Calu3 (cell line): ENCODE measurements at regions not wholly inside any gene's neighbourhood (a gene's known extent, or its start where the extent isn't known, plus 50 kb on each side); places are given as distances from the start of the nearest gene placed in this dataset.

Experiments used
- BruUV-seq: library from RNA; stranded (reverse); fragments of 400-500 nt; replicated peaks from 2 replicates; lab custom pipeline; 2021; lab: Mats Ljungman, UMichigan
- CTCF ChIA-PET: fragments of 300-600 bp; sonication (Branson Sonifier 250); formaldehyde crosslinking; loops from one replicate; lab custom pipeline; 2022; ENCODE audit warnings: antibody characterized with exemption; lab: Charles Lee
- DNase-seq: peaks from one replicate; pipeline ENCODE4 v3.0.0; 2022
- H3K27ac Mint-ChIP-seq: one replicate; pipeline ENCODE4 v1.8.0; 2022; ENCODE audit warnings: mixed read lengths; ENCODE audit not compliant: unreplicated experiment
- H3K27me3 Mint-ChIP-seq: one replicate; pipeline ENCODE4 v1.8.0; 2022; ENCODE audit warnings: mixed read lengths; ENCODE audit not compliant: unreplicated experiment
- H3K36me3 Mint-ChIP-seq: one replicate; pipeline ENCODE4 v1.8.0; 2022; ENCODE audit warnings: mild to moderate bottlenecking, moderate library complexity, mixed read lengths; ENCODE audit not compliant: insufficient read depth, unreplicated experiment
- H3K4me1 Mint-ChIP-seq: one replicate; pipeline ENCODE4 v1.8.0; 2022; ENCODE audit warnings: mild to moderate bottlenecking, low read depth, mixed read lengths; ENCODE audit not compliant: unreplicated experiment
- H3K4me3 Mint-ChIP-seq: one replicate; pipeline ENCODE4 v1.8.0; 2022; ENCODE audit warnings: mild to moderate bottlenecking, low read depth, moderate library complexity, mixed read lengths; ENCODE audit not compliant: unreplicated experiment
- H3K9me3 Mint-ChIP-seq: one replicate; pipeline ENCODE4 v1.8.0; 2022; ENCODE audit warnings: low read depth, mixed read lengths; ENCODE audit not compliant: unreplicated experiment
- intact Hi-C: fragments of 100-400 bp; cut with micrococcal nuclease; formaldehyde crosslinking; loops from one replicate; pipeline ENCODE4 v1.10.0; 2022; ENCODE audit not compliant: unreplicated experiment
- TF ChIP-seq, protein P1 (sequence below): fragments of 200-600 bp; IDR thresholded peaks from one replicate; pipeline ENCODE4 v1.8.0; 2022; ENCODE audit warnings: antibody characterized with exemption; ENCODE audit not compliant: unreplicated experiment

DNA sequence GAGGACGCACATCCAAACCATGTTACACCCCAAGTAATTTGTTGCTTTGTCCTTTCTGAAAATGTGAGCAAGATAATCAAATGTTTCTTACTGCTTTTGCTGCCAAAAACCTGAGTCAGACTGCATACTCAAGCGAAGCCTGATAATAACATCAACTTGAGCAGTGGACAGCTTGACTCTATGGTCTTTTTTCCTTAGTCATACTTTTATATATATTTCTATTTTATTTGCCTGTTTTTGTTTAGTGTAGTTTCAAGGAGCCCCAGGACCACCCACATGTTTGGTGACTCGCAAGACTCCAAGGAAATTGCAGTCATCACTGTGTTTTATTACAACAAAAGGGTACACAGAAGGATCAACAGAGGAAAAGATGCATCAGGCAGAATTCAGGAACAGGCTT is 688.4 kb upstream of the PIK3C3 start:
- Mint-ChIP-seq H3K4me1 (no peaks in the 10 kb centered on the region), H3K36me3 (no peaks in the 10 kb centered on the region), H3K4me3 (no peak overlapping the region), H3K27me3 (no peaks in the 10 kb centered on the region), H3K9me3 (peaks cover 12% of the 10 kb centered on the region), H3K27ac (no peak overlapping the region)
- no peak for DNase-seq
- TF ChIP-seq, protein P1, sequence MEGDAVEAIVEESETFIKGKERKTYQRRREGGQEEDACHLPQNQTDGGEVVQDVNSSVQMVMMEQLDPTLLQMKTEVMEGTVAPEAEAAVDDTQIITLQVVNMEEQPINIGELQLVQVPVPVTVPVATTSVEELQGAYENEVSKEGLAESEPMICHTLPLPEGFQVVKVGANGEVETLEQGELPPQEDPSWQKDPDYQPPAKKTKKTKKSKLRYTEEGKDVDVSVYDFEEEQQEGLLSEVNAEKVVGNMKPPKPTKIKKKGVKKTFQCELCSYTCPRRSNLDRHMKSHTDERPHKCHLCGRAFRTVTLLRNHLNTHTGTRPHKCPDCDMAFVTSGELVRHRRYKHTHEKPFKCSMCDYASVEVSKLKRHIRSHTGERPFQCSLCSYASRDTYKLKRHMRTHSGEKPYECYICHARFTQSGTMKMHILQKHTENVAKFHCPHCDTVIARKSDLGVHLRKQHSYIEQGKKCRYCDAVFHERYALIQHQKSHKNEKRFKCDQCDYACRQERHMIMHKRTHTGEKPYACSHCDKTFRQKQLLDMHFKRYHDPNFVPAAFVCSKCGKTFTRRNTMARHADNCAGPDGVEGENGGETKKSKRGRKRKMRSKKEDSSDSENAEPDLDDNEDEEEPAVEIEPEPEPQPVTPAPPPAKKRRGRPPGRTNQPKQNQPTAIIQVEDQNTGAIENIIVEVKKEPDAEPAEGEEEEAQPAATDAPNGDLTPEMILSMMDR = no peak
- BruUV-seq = no TSS peak
- CTCF ChIA-PET = no interaction called here
- intact Hi-C loops = no loop called here

DNA sequence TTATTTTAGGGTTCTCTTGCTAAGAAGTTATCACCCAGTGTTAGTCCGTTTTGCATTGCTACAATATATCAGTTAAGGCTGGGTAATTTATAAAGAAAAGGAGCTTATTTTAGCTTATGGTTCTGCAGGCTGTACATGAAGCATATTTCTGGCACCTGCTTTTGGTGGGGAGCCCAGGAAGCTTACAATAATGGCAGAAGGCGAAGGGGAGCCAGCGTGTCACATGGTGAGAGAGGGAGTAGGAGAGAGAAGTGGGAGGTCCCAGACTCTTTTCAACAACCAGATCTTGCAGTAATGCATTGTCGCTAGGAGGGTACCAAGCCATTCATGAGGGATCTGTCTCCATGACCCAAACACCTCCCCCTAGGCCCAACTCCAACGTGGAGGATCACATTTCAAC is 688.8 kb upstream of the PIK3C3 start:
- no peaks in the 10 kb centered on the region for H3K4me1 Mint-ChIP-seq
- H3K4me3 Mint-ChIP-seq = no peak overlapping the region
- no TSS peak for BruUV-seq
- no peak for DNase-seq
- H3K36me3 Mint-ChIP-seq = no peaks in the 10 kb centered on the region
- TF ChIP-seq, protein P1 = no peak
- H3K27ac Mint-ChIP-seq = no peak overlapping the region
- CTCF ChIA-PET = no interaction called here
- no peaks in the 10 kb centered on the region for H3K27me3 Mint-ChIP-seq
- peaks cover 12% of the 10 kb centered on the region for H3K9me3 Mint-ChIP-seq
- intact Hi-C loops = no loop called here

DNA sequence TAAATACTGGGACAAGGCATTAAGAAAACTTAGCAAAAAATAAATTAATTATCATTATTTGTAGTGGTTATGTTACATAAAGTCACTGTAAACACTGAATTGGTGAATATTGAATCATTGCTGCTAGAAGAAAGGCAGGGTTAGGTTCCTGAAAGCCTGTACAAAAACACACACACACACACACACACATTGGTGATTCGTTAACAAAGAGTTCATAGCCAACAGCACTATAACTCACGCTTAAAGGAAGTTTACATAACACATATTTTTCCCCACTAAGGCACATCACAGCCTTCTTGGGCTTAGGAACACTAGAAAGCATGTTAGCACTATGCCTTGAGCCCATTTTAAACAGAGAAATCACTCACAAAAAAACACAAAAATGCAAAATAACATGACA is 690.0 kb upstream of the PIK3C3 start:
- intact Hi-C loops = no loop called here
- Mint-ChIP-seq H3K4me3 (no peak overlapping the region), H3K4me1 (no peaks in the 10 kb centered on the region), H3K27me3 (no peaks in the 10 kb centered on the region), H3K27ac (no peak overlapping the region), H3K9me3 (peaks cover 7% of the 10 kb centered on the region), H3K36me3 (no peaks in the 10 kb centered on the region)
- CTCF ChIA-PET = no interaction called here
- no peak for DNase-seq
- no TSS peak for BruUV-seq
- TF ChIP-seq, protein P1 = no peak

DNA sequence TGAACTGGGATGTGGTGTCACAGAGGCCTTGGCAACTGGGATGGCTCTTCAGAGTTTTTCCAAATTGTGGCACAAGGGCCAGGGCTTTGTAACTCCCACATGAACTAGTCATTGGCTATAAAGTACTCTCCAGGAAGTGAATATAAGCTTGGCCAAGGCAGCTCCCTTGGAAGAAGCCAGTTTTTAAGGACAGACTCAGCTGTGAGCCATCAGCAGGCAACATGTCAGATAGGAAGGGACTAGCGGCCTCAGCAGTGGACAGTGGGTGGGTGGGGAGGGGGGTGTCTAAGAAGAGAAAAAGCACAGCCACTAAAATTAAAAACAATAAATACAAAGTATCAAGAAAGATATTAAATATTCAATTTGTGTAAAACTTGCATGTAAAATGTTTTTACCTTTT is 691.1 kb upstream of the PIK3C3 start:
- no peak for DNase-seq
- no TSS peak for BruUV-seq
- Mint-ChIP-seq H3K27ac (no peak overlapping the region), H3K27me3 (no peaks in the 10 kb centered on the region), H3K4me3 (no peak overlapping the region), H3K4me1 (no peaks in the 10 kb centered on the region), H3K9me3 (peaks cover 11% of the 10 kb centered on the region), H3K36me3 (no peaks in the 10 kb centered on the region)
- intact Hi-C loops = no loop called here
- CTCF ChIA-PET = no interaction called here
- TF ChIP-seq, protein P1 = no peak
